ENCODE measurements at regions not wholly inside any gene's neighbourhood (a gene's known extent, or its start where the extent isn't known, plus 50 kb on each side); places are given as distances from the start of the nearest gene placed in this dataset.

DNA sequence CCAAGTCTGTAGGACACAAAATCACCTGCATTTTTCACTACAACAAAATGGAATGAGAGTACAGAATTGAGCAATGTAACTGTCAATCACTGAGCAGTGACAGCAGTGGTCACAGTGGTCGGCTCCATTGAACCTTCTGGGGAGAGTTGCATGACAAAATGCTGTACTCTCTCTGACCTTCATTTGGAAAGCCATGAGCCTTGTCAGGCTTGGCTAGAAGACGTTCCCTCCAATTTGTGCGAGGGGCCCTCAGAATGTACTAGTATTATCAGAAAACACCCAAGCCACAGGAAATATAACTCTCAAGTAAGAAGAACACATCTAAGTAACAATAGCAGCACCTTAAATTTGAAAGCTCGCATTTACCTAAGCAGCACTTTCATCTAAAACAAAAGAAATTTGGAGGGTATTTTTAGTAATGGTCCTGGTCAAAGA lies 425.6 kb upstream of the MEF2C start:
- TF ChIP-seq, protein P1, sequence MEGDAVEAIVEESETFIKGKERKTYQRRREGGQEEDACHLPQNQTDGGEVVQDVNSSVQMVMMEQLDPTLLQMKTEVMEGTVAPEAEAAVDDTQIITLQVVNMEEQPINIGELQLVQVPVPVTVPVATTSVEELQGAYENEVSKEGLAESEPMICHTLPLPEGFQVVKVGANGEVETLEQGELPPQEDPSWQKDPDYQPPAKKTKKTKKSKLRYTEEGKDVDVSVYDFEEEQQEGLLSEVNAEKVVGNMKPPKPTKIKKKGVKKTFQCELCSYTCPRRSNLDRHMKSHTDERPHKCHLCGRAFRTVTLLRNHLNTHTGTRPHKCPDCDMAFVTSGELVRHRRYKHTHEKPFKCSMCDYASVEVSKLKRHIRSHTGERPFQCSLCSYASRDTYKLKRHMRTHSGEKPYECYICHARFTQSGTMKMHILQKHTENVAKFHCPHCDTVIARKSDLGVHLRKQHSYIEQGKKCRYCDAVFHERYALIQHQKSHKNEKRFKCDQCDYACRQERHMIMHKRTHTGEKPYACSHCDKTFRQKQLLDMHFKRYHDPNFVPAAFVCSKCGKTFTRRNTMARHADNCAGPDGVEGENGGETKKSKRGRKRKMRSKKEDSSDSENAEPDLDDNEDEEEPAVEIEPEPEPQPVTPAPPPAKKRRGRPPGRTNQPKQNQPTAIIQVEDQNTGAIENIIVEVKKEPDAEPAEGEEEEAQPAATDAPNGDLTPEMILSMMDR (conservative IDR thresholded peaks at IDR 0.05; ENCODE audit: low read depth, low read length) = no peak
- TF ChIP-seq MXI1 (IDR thresholded peaks at IDR 0.05; ENCODE audit: borderline replicate concordance, low read depth, low read length) (no peak), MAZ (IDR thresholded peaks at IDR 0.05; ENCODE audit: borderline replicate concordance, low read depth, low read length) (no peak), RCOR1 (IDR thresholded peaks at IDR 0.05; ENCODE audit: insufficient replicate concordance, low read length) (no peak), SMC3 (IDR thresholded peaks at IDR 0.05; ENCODE audit: low read depth, low read length) (no peak), RFX5 (IDR thresholded peaks at IDR 0.05; ENCODE audit: low read depth, low read length) (no peak), FOS (IDR thresholded peaks at IDR 0.05; ENCODE audit: low read depth, low read length) (no peak), POLR2A (IDR thresholded peaks at IDR 0.05; ENCODE audit: low read depth, low read length) (no peak), CHD1 (IDR thresholded peaks at IDR 0.05; ENCODE audit: low read depth, low read length) (no peak), BHLHE40 (IDR thresholded peaks at IDR 0.05; ENCODE audit: low read depth, low read length) (no peak), RAD21 (IDR thresholded peaks at IDR 0.05; ENCODE audit: low read length) (no peak), MAFK (IDR thresholded peaks at IDR 0.05; ENCODE audit: low read depth, low read length) (no peak), NFE2L2 (IDR thresholded peaks at IDR 0.05; ENCODE audit: low read depth, low read length) (no peak)
- TF ChIP-seq, protein P2, sequence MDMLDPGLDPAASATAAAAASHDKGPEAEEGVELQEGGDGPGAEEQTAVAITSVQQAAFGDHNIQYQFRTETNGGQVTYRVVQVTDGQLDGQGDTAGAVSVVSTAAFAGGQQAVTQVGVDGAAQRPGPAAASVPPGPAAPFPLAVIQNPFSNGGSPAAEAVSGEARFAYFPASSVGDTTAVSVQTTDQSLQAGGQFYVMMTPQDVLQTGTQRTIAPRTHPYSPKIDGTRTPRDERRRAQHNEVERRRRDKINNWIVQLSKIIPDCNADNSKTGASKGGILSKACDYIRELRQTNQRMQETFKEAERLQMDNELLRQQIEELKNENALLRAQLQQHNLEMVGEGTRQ (IDR thresholded peaks at IDR 0.05; ENCODE audit: low read depth, low read length) = no peak
- TF ChIP-seq, protein P3, sequence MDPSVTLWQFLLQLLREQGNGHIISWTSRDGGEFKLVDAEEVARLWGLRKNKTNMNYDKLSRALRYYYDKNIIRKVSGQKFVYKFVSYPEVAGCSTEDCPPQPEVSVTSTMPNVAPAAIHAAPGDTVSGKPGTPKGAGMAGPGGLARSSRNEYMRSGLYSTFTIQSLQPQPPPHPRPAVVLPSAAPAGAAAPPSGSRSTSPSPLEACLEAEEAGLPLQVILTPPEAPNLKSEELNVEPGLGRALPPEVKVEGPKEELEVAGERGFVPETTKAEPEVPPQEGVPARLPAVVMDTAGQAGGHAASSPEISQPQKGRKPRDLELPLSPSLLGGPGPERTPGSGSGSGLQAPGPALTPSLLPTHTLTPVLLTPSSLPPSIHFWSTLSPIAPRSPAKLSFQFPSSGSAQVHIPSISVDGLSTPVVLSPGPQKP (IDR thresholded peaks at IDR 0.05; ENCODE audit: borderline replicate concordance, low read depth, low read length) = no peak
- no peak overlapping the region for H2AFZ ChIP-seq (replicated peaks; ENCODE audit: low read length, poor library complexity)
- no peaks in the 10 kb centered on the region for H3K9me3 ChIP-seq (ENCODE audit: control insufficient read depth, insufficient read depth, low read length)
- H3K4me1 ChIP-seq (ENCODE audit: control insufficient read depth, insufficient read depth, low read length) = no peaks in the 10 kb centered on the region
- H2BK5ac ChIP-seq (ENCODE audit: low read depth, low read length, poor library complexity, severe bottlenecking) = no peak overlapping the region
- no peaks in the 10 kb centered on the region for H3K36me3 ChIP-seq (ENCODE audit: control insufficient read depth, insufficient read depth, low read length)
- BruUV-seq (replicated peaks) = no TSS peak
- H2AK9ac ChIP-seq (replicated peaks; ENCODE audit: low read depth, low read length, poor library complexity) = no peak overlapping the region
- no peak overlapping the region for H2BK20ac ChIP-seq (ENCODE audit: low read depth, low read length)
- no peak overlapping the region for H3K18ac ChIP-seq (ENCODE audit: low read depth, low read length)
- H4K20me1 ChIP-seq (ENCODE audit: insufficient read depth, low read length) = no peaks in the 10 kb centered on the region
- no peaks in the 10 kb centered on the region for H3K9me1 ChIP-seq (ENCODE audit: insufficient read depth, low read length)
- WGBS, 2 experiments (ENCODE audit: extremely low coverage in 2 of 2, insufficient read length in 1 of 2) = 36% methylated on average over 1 of the region's 4 CpGs; no CpG with 5 or more reads in 1 of the 2 experiments
- H3K9ac ChIP-seq (ENCODE audit: low read depth, low read length) = no peak overlapping the region
- intact Hi-C loops (cut with micrococcal nuclease) (loop anchor here (5.0 kb wide), 1 partner anchor 89 kb away; no protein-coding TSS in a partner anchor), dilution Hi-C loops (cut with HindIII; ENCODE audit: low sequenced_read_pairs, unreplicated experiment) (no loop called here), in situ Hi-C loops (cut with MboI; ENCODE audit: low sequenced_read_pairs) (no loop called here)
- H2AK5ac ChIP-seq (ENCODE audit: low read depth, low read length) = no peak overlapping the region
- H3K79me1 ChIP-seq (ENCODE audit: low read depth in 1 of 2, low read length in 2 of 2) = no peaks in the 10 kb centered on the region
- DNase-seq = no peak
- no peak overlapping the region for H3K4me3 ChIP-seq (ENCODE audit: insufficient read depth, low read depth, low read length)
- ChIA-PET CTCF (interaction anchor here (0.6 kb wide), 1 partner anchor 86 kb away, joined by 6 read pairs; no protein-coding TSS in a partner anchor), POLR2A (ENCODE audit: unreplicated experiment) (no interaction called here)
- H4K91ac ChIP-seq (ENCODE audit: insufficient read depth, low read depth, low read length) = no peak overlapping the region
- no peak overlapping the region for H4K5ac ChIP-seq (ENCODE audit: low read depth, low read length)
- no peak overlapping the region for H3K56ac ChIP-seq (ENCODE audit: extremely low read depth, insufficient read depth, low read length)
- H4K8ac ChIP-seq (ENCODE audit: low read depth in 2 of 2, low read length in 2 of 2) = no peak overlapping the region
- no peak for ATAC-seq (ENCODE audit: low read depth)
- no peak overlapping the region for H3K23ac ChIP-seq (ENCODE audit: low read depth, low read length)
- H3K27ac ChIP-seq (ENCODE audit: insufficient read depth, low read length) = no peak overlapping the region
- no peak overlapping the region; the same call in 1 of the 2 replicates for H3K14ac ChIP-seq (replicated peaks; ENCODE audit: low read depth, low read length)
- no peaks in the 10 kb centered on the region for H3K27me3 ChIP-seq (ENCODE audit: control insufficient read depth, insufficient read depth, low read length)
- H2BK15ac ChIP-seq (ENCODE audit: low read depth, low read length) = no peak overlapping the region
- H3K4ac ChIP-seq (ENCODE audit: low read depth, low read length) = no peak overlapping the region
- H3K4me2 ChIP-seq (ENCODE audit: low read depth, low read length) = no peak overlapping the region
- no peak overlapping the region for H2BK120ac ChIP-seq (ENCODE audit: low read depth, low read length)
